ENCODE measurements at regions not wholly inside any gene's neighbourhood (a gene's known extent, or its start where the extent isn't known, plus 50 kb on each side); places are given as distances from the start of the nearest gene placed in this dataset.

- ChIA-PET CTCF (no interaction called here), POLR2A (no interaction called here), RAD21 (ENCODE audit: unreplicated experiment) (no interaction called here), SMC1A (ENCODE audit: uncharacterized antibody, unreplicated experiment) (no interaction called here)
- H3K27ac ChIP-seq (ENCODE audit: control insufficient read depth, insufficient read depth) = no peak overlapping the region
- WGBS (ENCODE audit: insufficient coverage, insufficient replicate concordance, low lambda C conversion rate, missing lambda C conversion rate) = 44% methylated on average over 1 of the region's 1 CpG
- H3K4me3 ChIP-seq = no peak overlapping the region
- in situ Hi-C loops (cut with MboI) (no loop called here), intact Hi-C loops (cut with micrococcal nuclease; ENCODE audit: unreplicated experiment) (no loop called here)
- no peaks in the 10 kb centered on the region for H3K9me3 ChIP-seq (replicated peaks; ENCODE audit: control insufficient read depth, insufficient read depth, low read length)
- H3K9ac ChIP-seq (ENCODE audit: control insufficient read depth, insufficient read depth, low read length) = no peak overlapping the region
- no peaks in the 10 kb centered on the region for H4K20me1 ChIP-seq (ENCODE audit: control insufficient read depth, insufficient read depth)
- H3K27me3 ChIP-seq (replicated peaks in 1 of 2; ENCODE audit: control insufficient read depth in 2 of 2, insufficient read depth in 2 of 2, low read length in 1 of 2) = no peaks in the 10 kb centered on the region
- no peak overlapping the region for H3K4me2 ChIP-seq (ENCODE audit: control insufficient read depth, insufficient read depth)
- FAIRE-seq = no peak
- H3K79me2 ChIP-seq (ENCODE audit: control insufficient read depth, insufficient read depth, low read length) = no peaks in the 10 kb centered on the region
- BruUV-seq (replicated peaks) = no TSS peak
- no peak for DNase-seq (ENCODE audit: low read depth, low spot score)
- no peak for ATAC-seq
- no peaks in the 10 kb centered on the region for H3K4me1 ChIP-seq (ENCODE audit: control insufficient read depth, insufficient read depth, low read length)
- no peak overlapping the region for H2AFZ ChIP-seq (ENCODE audit: control insufficient read depth, low read depth, low read length)
- H3K36me3 ChIP-seq (ENCODE audit: control insufficient read depth in 2 of 2, insufficient read depth in 2 of 2, low read length in 1 of 2) = no peaks in the 10 kb centered on the region
- no peak for TF ChIP-seq ZNF24 (IDR thresholded peaks at IDR 0.05)
- TF ChIP-seq, protein P1, sequence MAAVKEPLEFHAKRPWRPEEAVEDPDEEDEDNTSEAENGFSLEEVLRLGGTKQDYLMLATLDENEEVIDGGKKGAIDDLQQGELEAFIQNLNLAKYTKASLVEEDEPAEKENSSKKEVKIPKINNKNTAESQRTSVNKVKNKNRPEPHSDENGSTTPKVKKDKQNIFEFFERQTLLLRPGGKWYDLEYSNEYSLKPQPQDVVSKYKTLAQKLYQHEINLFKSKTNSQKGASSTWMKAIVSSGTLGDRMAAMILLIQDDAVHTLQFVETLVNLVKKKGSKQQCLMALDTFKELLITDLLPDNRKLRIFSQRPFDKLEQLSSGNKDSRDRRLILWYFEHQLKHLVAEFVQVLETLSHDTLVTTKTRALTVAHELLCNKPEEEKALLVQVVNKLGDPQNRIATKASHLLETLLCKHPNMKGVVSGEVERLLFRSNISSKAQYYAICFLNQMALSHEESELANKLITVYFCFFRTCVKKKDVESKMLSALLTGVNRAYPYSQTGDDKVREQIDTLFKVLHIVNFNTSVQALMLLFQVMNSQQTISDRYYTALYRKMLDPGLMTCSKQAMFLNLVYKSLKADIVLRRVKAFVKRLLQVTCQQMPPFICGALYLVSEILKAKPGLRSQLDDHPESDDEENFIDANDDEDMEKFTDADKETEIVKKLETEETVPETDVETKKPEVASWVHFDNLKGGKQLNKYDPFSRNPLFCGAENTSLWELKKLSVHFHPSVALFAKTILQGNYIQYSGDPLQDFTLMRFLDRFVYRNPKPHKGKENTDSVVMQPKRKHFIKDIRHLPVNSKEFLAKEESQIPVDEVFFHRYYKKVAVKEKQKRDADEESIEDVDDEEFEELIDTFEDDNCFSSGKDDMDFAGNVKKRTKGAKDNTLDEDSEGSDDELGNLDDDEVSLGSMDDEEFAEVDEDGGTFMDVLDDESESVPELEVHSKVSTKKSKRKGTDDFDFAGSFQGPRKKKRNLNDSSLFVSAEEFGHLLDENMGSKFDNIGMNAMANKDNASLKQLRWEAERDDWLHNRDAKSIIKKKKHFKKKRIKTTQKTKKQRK (IDR thresholded peaks at IDR 0.05; ENCODE audit: low read depth, low read length) = no peak
- no peak for TF ChIP-seq ASH2L (IDR thresholded peaks at IDR 0.05; ENCODE audit: borderline replicate concordance, low read depth)
- no peak for TF ChIP-seq HDAC6 (IDR thresholded peaks at IDR 0.05; ENCODE audit: unreplicated experiment)
- TF ChIP-seq ZBED1 (IDR thresholded peaks at IDR 0.05; ENCODE audit: borderline replicate concordance) = no peak
- no peak for TF ChIP-seq EZH2 (IDR thresholded peaks at IDR 0.05; ENCODE audit: borderline replicate concordance, control insufficient read depth, low read depth, low read length)
- TF ChIP-seq, protein P2, sequence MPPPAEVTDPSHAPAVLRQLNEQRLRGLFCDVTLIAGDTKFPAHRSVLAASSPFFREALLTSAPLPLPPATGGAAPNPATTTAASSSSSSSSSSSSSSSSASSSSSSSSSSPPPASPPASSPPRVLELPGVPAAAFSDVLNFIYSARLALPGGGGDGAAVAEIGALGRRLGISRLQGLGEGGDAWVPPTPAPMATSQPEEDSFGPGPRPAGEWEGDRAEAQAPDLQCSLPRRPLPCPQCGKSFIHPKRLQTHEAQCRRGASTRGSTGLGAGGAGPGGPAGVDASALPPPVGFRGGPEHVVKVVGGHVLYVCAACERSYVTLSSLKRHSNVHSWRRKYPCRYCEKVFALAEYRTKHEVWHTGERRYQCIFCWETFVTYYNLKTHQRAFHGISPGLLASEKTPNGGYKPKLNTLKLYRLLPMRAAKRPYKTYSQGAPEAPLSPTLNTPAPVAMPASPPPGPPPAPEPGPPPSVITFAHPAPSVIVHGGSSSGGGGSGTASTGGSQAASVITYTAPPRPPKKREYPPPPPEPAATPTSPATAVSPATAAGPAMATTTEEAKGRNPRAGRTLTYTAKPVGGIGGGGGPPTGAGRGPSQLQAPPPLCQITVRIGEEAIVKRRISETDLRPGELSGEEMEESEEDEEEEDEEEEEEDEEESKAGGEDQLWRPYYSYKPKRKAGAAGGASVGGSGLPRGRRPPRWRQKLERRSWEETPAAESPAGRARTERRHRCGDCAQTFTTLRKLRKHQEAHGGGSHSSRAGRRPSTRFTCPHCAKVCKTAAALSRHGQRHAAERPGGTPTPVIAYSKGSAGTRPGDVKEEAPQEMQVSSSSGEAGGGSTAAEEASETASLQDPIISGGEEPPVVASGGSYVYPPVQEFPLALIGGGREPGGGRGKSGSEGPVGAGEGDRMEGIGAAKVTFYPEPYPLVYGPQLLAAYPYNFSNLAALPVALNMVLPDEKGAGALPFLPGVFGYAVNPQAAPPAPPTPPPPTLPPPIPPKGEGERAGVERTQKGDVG (CRISPR knock-in tag; IDR thresholded peaks at IDR 0.05) = no peak
- no peak for TF ChIP-seq CEBPB (IDR thresholded peaks at IDR 0.05; ENCODE audit: borderline replicate concordance in 1 of 2, low read depth in 2 of 2, low read length in 2 of 2)
- TF ChIP-seq POLR2AphosphoS2 (IDR thresholded peaks at IDR 0.05; ENCODE audit: low read depth, low read length) = no peak
- TF ChIP-seq ZNF687 (IDR thresholded peaks at IDR 0.05) = no peak
- no peak for TF ChIP-seq GABPA (IDR thresholded peaks at IDR 0.05; ENCODE audit: low read depth)
- no peak for TF ChIP-seq IKZF1 (conservative IDR thresholded peaks at IDR 0.05)
- TF ChIP-seq HSF1 (IDR thresholded peaks at IDR 0.05; ENCODE audit: low read depth, low read length) = no peak
Measured at GRCh38 chr13:83958531-83958930, 76.3 kb upstream of the SLITRK1 start.
